UCSD-AML1 (cell line): ENCODE measurements at regions not wholly inside any gene's neighbourhood (a gene's known extent, or its start where the extent isn't known, plus 50 kb on each side); places are given as distances from the start of the nearest gene placed in this dataset.

Experiments
- DNase-seq: peaks from one replicate; lab custom pipeline; 2025; ENCODE audit not compliant: unreplicated experiment; lab: John Stamatoyannopoulos, UW

DNA sequence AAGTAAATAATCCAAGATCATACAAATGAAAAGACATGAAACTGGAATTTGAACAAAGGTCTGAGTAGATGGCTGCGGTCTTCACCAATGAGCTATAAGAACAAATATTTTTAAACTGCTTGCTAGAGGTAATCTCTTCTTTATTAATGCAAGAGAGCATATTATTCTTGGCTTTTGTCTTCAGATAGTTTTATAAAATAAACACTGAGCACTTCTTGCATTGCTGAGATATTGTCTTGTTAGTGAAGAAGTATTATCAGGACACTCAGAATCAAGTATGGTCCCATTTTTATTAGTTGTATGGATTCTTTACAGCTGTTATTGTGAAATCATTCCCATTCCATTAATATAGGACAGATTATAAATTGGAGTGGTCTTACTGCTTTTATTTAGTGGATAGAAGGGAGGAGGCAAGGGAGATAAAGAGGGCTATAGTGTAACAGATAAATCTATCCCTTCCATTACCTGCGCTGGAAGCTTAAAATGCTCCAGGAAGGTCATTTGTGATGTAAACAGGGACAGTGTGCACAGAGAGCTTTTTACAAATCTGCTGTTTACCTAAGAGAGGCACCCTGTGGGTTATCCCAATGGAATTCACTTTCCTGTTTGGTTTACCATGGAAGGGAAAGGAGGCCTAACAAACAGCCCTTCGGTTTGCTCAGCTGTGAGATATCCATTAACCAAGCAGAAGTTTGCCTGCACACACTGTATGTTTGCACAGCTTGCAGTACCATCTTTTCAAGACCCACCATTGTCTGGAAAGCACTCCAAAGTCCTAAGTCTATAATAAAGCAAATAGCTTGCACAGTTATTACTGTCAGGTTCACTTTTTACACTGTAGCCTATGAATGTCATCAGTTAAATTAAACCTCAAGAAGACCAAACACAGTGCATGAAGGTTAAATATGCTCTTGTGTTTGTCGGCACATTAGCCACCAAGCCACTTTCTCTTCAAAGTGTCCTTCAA is 347.7 kb upstream of the TGFBR2 start:
- DNase-seq = no peak

DNA sequence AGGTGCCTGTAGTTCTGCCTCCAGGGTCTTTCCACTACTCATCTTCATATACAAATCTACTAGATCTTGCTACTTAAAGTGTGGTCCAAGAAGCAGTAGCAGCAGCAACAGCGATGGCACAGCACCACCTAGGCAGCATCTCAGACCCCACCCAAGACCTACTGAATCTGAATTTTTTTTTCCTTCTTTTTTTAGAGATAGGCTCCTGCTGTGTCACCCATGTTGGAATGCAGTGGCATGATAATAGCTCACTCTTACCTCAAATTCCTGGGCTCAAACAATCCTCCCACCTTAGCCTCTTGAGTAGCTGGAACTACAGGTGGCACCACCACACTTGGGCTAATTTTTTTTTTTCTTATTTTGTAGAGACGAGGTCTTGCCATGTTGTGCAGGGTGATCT is 346.7 kb upstream of the TGFBR2 start:
- DNase-seq = no peak

DNA sequence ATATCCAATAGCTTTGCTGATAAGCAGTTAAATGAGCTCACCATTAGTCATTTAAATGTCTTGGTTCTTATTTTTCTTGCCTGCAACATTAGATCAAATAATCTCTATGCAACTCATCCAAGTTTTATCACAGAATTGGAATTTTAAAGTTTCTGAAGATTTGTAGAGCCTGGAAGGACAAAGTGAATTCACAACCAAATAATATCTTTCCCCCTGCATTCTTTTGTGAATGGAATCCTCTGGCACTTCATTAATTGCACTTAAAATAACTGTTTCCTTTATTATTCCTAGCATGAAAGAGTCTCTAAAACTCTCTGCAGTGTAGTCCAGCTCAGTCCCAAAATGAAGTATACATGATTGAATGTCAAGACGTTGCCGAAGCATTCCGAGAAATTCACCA is 345.6 kb upstream of the TGFBR2 start:
- no peak for DNase-seq

DNA sequence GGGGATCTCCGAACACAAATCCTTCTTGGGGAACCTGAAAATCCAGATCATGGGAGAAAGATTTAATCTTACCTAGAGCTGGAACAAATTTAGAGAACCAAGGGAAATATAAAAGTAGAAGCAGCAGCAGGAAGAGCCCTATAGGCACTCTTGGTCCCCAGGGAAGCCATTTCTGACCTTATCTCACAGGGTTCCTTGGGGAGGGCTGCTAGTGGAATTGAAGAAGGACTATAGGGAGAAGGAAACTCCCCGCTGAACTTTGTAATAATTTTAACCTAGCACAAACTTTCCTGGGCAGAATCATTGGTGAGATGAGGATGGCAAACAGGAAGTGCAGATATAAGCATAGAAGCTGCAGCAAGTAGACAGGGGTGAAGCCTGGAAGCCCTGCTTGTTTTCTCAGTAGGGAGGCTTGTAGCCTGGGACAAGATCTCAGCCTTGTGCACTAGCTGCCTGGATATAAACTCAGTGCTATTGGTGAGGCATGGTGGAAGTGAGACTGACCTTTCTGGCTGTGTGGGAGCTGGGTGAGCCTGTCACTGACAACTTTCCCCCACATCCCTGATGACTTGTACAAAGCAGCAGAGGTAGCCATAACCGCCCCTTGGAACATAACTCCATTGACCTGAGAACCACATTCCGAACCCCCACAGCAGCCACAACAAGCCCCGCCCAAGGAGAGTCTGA is 343.0 kb upstream of the TGFBR2 start:
- DNase-seq = peak; percentile 12

DNA sequence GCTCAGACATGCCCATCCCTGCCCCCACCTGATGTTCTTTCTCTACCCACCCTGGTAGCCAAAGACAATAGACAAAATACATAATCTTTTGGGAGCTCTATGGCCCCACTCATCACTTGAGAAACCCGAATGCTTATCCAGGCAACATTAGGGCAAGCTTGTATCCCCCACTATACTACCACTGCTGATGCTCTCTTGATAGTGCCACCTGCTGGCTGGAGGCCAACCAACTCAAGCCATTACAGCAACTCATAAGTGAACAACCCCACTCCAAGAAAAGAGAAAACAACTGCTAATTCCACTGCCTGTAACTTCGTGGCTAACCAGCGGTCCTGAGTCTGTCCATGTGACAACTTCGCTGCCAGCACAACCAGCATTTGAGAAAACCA is 342.5 kb upstream of the TGFBR2 start:
- DNase-seq = no peak

DNA sequence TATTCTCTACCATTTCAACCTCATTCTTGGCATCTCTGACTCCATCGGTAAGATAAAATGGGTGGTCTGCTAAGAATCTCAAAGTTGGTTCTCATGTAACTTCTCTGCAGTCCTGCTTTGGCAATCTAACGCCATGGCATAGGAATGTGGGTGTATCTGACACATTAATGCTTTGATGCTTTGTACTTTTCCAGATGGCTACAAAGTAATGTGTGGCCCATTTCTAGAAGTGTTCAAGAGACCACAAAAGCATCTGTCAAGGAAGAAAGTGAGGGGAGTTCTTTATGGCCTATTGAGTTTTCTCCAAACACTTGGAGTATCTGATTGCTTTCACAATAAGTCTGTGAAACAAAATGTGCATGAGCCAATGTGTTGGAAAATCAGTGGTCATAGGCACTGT is 339.9 kb upstream of the TGFBR2 start:
- no peak for DNase-seq

DNA sequence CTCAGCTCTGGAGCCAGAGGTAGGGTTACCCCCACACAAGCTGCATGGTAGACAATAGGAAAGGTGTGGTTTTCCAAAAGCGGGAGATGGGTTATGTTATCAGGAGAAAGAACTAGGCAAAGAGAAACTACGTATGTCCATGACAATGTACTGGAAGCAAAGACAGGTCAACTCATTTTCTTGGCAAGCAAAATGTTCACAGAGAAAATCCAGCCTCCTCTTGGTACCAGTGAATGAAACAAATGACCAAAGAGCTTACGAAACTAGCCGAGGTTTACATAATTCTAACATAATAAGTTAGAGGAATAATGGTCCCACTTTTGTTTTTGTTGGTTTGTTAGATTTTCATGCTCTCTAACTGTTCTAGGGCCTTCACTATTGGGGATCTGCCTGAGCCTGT is 338.1 kb upstream of the TGFBR2 start:
- no peak for DNase-seq

DNA sequence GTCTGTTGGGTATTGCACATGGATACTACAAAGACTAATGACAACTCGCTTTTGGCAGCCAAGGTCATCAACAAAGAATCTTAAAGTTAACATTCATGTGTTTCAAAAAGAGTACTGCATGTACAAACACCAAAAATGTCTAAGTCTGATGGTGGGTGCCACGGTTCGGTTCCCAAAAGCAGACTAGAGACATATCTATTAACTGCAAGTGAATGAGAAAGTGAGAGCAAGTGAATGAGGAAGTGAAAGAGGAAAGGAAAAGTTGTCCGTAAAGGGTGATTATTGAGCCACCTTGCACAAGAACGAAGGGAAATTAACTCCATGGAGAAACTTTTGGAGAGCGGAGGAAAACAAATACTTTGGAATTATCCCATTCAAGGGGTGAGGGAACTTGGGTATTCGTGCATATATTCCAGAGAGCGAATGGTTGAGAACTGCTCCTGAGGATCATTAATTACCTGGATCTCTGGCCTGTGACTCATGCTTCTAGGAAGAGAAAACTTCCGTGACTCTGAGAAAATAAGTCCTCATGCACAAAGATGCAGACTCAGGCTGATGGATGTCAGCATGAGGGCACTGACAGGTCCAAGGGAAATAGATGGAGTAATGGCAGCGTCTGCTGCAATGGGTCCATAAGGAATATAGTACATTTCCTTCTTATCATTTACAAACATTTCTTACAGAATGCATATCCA is 336.5 kb upstream of the TGFBR2 start:
- DNase-seq = no peak

DNA sequence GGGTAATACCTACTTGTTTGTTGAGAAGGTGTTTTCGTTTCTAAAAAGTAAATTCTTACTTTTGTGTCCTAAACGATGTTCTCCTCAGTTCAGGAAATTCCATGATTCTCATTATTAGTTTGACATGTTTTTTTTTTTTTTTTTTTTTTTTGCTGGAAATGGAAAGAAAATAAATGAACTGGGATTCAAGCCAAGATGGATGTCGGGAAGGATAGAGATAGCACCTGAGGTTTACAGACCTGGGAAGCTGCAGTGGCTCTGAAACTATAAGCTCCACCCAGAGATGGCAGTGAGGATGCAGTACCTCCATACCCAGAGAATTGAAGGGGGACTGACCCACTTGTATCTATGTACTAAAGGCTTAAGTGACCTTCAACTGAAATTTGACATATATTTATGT is 334.6 kb upstream of the TGFBR2 start:
- DNase-seq = no peak

DNA sequence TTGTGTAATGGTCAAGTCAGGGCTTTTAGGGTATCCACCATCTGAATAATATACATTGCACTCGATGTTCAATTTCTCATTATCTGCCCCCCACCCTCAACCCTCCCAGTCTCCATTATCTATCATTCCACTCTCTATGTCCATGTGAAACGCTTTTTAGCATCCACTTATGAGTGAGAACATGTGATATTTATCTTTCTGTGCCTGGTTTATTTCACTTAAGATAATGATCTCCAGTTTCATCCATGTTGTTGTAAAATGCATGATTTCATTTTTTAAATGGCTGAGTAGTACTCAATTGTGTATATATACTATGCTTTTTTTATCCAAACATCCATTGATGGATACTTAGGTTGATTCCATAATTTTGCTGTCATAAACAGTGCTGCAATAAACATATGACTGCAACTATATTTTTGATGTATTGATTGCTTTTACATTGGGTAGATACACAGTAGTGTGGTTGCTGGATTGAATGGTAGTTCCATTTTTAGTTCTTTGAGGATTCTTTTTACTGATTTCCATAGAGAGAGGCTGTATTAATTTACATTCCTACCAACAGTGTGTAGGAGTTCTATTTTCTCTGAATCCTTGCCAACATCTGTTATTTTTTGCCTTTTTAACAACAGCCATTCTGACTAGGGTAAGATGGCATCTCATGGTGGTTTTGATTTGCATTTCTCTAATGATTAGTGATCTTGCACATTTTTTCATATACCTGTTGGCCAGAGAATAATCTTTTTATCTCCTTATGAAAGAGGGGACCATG is 332.9 kb upstream of the TGFBR2 start:
- DNase-seq = no peak

DNA sequence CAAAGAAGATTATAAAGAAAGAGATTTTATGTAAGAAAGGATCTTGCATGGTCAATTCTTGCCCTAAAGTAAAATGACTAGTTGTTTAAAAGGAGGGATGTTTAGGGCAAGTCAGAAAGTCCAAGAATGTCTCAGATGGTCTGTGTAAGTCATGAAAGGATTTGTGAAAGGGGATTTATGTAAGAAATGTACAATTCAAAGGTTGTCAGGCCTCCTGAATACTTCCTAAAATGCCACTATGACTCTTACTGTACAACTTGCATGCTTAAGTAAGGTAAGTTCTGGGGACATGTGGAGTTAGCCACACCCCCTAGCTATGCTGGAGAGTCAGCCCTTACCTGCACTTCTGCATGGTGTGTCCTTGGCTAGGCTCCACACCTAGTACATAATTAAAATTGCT is 328.9 kb upstream of the TGFBR2 start:
- DNase-seq = no peak

DNA sequence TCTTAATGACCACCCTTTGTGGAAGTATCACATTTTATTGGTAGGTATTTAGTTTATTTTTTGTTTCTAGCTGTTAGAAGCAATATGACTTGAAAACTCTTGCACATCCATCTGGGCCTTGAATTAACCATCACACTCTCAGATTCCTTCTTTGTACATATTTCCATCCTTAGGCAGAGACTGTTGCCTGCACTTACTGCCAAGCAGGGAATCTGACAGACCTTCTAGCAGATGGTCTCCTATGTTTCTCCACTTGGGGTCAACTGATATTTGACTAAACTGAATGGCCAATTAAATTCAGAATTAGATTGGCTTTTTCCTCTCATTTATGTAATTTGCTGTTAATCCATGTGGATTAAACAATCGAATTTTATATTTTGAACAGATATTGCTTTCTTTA is 324.9 kb upstream of the TGFBR2 start:
- DNase-seq = no peak

DNA sequence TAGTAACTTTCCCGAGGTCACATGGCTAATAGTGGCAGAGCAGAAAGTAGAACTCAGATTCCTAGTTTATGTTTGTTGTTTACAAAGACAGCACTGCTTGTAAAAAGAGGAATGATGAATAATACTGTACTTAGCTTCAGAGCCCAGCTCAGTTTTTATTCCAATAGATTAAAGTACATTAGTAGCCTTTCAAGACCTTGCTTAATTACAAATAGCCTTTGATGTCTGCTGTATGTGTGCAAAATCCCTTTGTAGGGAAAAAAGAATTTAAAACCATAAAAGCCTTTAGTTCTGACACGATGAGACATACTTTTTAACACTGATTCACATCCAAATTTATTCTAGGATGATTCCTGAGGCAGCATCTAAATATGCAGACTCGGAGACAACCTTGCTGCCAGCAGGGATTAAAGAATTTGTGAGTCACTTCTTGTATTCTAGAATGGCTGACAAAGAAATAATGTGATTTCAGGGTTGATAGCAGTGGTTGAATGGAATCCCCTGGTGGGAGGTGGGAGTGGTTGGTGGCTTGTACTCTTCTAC is 324.2 kb upstream of the TGFBR2 start:
- no peak for DNase-seq

DNA sequence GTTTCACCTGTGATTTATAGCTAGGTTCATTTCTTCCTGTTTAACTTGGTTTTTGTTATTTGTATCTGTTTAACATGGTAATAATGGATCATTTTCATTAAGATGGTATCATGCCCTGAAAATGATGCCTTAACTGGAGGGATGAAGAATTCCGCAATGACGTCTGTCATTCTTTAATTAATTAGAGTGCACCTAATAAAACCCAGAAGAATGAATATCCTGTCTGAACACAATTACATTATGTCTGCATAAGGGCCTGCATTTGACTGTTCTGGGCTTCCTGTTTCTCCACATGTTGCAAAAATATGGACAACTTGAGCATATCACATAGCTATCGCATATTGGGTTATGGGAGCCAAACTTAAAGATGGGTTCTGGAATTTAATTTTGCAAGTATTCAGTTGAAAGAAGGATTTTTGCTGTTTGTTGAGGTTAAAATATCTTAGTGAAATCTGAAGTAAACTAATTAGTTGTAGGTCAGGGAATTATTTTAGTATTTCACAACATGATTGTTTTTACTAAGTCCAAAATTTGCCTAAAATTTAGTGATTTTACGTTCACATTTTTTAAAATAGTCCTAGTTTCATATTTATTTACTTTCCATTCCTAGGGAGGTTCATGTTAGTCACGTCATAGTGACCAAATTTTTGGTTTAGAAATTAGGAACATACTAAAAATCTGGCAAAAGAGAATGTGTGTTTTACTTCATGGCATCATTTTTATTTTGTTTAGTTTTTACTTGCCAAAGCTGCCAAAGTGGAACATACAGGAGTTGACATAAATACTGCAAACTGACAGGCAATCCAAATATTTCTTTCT is 321.0 kb upstream of the TGFBR2 start:
- no peak for DNase-seq

DNA sequence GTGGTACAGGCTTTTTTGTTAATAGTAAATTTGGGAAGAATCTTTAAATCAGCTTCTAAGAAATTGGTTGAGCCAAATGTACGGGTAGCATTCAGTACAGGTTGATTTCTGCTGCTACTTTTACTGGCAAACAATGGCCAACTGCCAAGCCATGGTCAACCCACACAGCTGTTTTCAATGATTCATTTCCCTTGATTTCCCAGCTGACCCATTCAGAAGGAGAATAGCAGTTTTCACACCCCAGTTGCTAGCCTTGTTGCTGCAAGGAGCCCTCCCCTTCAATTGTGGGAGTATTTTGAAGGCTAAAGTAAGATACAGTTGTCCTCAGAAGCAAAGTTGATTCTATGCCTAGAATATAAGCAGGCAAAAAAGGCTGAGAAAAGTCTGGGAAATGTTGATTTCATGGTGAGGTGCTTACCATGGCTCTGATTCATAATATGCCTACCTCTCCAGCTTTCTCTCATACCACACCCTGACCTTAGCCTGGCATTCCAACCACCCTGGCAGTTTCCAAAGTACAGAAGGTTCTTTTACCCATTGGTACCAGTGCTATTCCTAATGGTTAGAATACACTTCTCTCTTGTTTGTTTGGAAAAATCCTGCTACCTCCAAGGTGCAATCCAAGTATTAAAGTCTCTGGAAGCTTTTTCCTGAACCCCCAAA is 320.3 kb upstream of the TGFBR2 start:
- DNase-seq = no peak

DNA sequence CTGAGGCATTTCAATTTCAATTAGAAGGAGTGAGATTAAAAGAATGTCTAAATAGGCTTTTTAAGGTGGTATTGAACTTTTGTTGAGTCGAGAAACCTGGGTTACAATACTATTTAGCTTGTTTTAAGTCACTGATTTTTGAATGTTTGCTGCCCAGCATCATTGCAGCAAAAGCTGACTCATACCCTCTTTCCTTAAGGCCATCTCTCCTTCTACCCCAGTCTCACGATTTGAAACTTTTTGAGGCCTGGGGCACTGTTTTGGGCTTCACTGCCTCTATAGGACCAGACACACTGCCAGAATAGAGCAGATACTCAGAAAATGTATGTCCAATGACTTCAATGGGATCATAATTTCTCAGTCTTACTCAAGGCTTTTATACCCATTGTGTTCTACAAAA is 319.6 kb upstream of the TGFBR2 start:
- DNase-seq = no peak

DNA sequence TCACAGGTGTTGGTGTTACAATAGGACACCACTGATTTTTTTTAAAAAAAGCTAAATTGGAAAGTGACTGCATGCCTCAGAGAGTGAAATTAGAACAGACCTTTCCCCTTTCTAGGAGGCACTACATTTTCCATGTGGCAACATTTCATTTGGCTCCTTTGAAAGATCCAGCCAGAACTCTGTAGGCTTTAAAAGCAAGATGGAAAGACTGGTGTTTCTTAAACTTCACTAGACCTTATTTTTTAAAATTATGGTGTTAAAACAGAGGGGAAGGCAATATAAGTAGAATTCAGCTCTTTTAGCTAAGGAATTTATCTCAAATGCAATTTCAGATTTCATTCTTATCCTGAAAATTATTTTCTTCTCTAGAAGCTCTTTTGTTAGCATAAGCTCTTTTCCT is 317.6 kb upstream of the TGFBR2 start:
- no peak for DNase-seq

DNA sequence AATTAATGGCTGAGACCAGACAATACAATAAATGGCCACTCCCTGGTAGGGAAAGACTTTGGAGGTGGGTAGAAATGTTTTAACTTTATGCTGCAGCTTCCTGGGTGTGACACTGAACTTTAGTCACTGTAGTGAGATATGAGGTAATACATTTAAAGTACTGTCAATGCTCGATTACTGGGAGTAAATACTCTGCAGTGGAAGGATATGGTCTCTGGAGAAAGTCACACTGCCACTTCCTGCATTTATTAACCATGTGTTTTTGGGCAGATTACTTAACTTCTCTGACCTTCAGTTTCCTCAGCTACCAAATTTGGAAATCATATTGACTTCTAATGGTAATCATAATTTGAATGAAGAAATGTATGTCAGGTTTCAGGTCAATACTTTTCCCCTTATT is 317.1 kb upstream of the TGFBR2 start:
- DNase-seq = no peak

DNA sequence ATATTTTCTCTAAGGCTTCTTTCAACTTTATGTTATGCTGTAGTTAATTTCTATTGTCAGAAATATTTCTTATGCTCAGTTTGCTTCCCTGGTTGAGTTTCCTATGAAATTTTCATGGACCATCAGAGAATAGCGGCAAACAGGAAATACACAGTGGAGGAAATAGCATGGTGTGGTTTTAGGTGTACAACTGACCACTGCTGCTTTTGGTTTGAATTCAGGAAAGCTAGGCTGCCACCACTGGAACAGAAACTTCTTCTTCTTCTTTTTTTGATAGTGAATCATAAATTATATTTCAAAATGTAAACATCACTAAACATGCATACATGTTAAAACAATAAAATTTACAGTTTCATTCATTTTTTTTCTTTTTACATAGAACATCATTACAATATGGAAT is 316.6 kb upstream of the TGFBR2 start:
- no peak for DNase-seq

DNA sequence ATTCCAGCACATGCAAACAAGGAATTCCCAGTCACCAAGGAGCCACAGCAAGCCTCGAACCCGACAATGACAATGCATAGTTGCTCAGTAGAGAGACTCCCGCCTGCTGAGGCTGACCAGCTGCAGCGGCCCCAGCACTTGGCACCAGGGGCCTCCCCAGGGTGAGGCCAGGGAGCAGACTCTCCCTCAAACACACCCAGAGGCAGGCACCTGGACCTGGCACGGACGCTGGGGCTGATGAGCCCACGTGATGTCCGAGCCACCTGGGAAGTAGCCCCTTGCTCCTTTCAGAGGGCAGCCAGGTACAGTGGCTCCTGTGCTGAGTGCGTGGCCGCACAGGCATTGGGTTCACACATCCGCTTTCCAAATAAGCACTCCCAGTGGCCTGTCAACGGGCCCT is 315.9 kb upstream of the TGFBR2 start:
- no peak for DNase-seq
